Colonic mucosa (tissue), 4 donors: ENCODE measurements at regions not wholly inside any gene's neighbourhood (a gene's known extent, or its start where the extent isn't known, plus 50 kb on each side); places are given as distances from the start of the nearest gene placed in this dataset.

Experiments
- DNase-seq: peaks from one replicate; pipeline ENCODE4 v3.0.0-alpha.2; 2020
- H3K27ac ChIP-seq: fragments of 200-600 bp; one replicate; pipeline ENCODE4 v1.8.0; 2021
- H3K27me3 ChIP-seq: fragments of 200-600 bp; one replicate; pipeline ENCODE4 v1.8.0; 2021
- H3K36me3 ChIP-seq: fragments of 200-600 bp; one replicate; pipeline ENCODE4 v1.8.0; 2021
- H3K4me1 ChIP-seq: fragments of 200-600 bp; one replicate; pipeline ENCODE4 v1.8.0; 2021; ENCODE audit warnings: mild to moderate bottlenecking
- H3K4me3 ChIP-seq: fragments of 200-600 bp; one replicate; pipeline ENCODE4 v1.8.0; 2021
- H3K9ac ChIP-seq, 2 donors: one replicate each; pipeline ENCODE4 v1.7.0; 2013; ENCODE audit warnings: control low read depth in 2 of 2, low read depth in 2 of 2, low read length in 2 of 2
- H3K9me3 ChIP-seq: fragments of 200-600 bp; one replicate; pipeline ENCODE4 v1.8.0; 2021
- intact Hi-C: fragments of 100-400 bp; cut with DNase I; formaldehyde crosslinking; loops from one replicate; pipeline ENCODE4 v1.14.1; 2022
- TF ChIP-seq, protein P1 (sequence below): fragments of 200-600 bp; IDR thresholded peaks from one replicate; pipeline ENCODE4 v1.8.0; 2022; ENCODE audit warnings: antibody characterized with exemption, mild to moderate bottlenecking
- donor health status: healthy.
- donor health status: DM: no; HTN: no; CAD: no.
- donor health status: DM: no; HTN: no; CAD: no.

DNA sequence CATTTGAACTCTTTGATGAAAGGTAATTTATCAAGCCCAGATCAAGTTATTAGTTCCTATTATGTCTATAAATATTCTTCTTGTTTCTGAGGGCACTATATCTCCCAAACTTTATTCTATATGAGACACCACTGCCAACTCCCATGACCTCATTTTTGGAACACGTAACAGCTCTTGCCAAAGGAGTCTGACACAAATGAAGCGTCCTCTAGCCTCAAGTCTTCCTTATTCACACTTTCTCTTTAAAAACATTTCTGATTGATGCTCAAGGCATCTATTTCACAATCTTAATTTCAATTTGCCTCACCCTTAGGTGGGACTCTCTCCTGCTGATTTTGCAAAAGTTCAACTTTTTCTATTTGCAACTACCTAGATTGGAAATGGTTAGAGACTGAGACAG, 848.4 kb downstream of the GATA3 start:
- Histone ChIP-seq H3K4me3 (no peak overlapping the region), H3K36me3 (no peaks in the 10 kb centered on the region), H3K9ac (no peak overlapping the region), H3K4me1 (no peaks in the 10 kb centered on the region), H3K27ac (no peak overlapping the region), H3K27me3 (no peaks in the 10 kb centered on the region), H3K9me3 (no peaks in the 10 kb centered on the region)
- intact Hi-C loops: no loop called here
- no peak for DNase-seq
- TF ChIP-seq, protein P1, sequence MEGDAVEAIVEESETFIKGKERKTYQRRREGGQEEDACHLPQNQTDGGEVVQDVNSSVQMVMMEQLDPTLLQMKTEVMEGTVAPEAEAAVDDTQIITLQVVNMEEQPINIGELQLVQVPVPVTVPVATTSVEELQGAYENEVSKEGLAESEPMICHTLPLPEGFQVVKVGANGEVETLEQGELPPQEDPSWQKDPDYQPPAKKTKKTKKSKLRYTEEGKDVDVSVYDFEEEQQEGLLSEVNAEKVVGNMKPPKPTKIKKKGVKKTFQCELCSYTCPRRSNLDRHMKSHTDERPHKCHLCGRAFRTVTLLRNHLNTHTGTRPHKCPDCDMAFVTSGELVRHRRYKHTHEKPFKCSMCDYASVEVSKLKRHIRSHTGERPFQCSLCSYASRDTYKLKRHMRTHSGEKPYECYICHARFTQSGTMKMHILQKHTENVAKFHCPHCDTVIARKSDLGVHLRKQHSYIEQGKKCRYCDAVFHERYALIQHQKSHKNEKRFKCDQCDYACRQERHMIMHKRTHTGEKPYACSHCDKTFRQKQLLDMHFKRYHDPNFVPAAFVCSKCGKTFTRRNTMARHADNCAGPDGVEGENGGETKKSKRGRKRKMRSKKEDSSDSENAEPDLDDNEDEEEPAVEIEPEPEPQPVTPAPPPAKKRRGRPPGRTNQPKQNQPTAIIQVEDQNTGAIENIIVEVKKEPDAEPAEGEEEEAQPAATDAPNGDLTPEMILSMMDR: no peak

DNA sequence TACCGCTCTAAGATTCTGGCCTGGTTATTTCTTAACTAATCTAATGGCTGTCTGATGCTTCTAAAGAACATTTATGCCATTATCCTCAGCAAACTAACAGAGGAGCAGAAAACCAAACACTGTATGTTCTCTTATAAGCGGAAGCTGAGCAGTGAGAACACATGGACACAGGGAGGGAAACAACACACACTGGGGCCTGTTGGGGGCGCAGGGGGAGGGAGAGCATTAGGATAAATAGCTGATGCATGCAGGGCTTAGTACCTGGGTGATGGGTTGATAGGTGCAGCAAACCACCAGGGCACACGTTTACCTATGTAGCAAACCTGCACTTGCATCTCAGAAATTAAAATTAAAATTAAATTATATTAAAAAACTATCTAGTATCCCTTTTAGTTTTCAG, 853.5 kb downstream of the GATA3 start:
- Histone ChIP-seq H3K36me3 (no peaks in the 10 kb centered on the region), H3K27ac (no peak overlapping the region), H3K4me3 (no peak overlapping the region), H3K27me3 (no peaks in the 10 kb centered on the region), H3K4me1 (no peaks in the 10 kb centered on the region), H3K9ac (no peak overlapping the region), H3K9me3 (no peaks in the 10 kb centered on the region)
- TF ChIP-seq, protein P1: no peak
- intact Hi-C loops: no loop called here
- no peak for DNase-seq

DNA sequence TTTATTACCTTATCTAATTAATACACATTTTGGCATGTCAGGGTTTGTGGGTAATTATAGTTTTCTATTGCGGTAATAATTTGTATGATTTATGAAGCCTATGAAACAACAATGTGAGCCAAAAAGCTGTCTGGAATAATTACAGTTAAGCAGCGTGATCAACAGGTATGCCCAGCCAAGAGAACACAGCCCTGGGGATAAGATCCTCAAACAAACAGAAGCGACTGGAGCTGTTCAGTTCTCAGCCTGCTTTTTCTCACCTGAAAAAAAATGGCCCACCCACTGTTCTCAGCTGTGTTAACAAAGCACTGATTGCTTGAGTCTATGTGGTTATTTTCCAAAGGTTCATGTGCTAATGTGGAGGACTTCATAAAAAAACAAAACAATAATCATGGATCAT, 855.8 kb downstream of the GATA3 start:
- DNase-seq: no peak
- H3K9me3 ChIP-seq: no peaks in the 10 kb centered on the region
- H3K27me3 ChIP-seq: no peaks in the 10 kb centered on the region
- TF ChIP-seq, protein P1: no peak
- H3K4me1 ChIP-seq: no peaks in the 10 kb centered on the region
- H3K4me3 ChIP-seq: no peak overlapping the region
- H3K9ac ChIP-seq: no peak overlapping the region
- no peaks in the 10 kb centered on the region for H3K36me3 ChIP-seq
- no peak overlapping the region for H3K27ac ChIP-seq
- intact Hi-C loops: no loop called here

DNA sequence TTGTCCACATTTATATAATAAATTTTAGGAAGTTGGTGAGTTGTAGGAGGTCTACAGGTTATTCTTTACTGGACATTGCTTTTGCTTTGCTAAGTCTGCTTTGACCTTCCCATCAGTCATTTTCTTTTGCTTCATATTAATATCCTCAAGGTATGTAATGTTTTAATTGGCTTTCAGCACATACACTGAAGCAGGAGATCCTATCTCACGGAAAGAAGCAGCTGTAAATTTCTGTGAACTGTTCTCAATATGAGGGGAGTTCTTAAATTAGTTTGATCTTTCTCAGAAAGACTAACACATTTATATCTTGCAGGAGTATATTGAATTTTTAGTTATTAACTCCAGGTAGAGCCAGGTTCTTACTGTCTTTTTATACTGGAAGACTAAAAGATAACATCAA, 856.5 kb downstream of the GATA3 start:
- TF ChIP-seq, protein P1: no peak
- no peaks in the 10 kb centered on the region for H3K27me3 ChIP-seq
- no peak overlapping the region for H3K27ac ChIP-seq
- DNase-seq: no peak
- no peaks in the 10 kb centered on the region for H3K9me3 ChIP-seq
- H3K36me3 ChIP-seq: no peaks in the 10 kb centered on the region
- no peak overlapping the region for H3K4me3 ChIP-seq
- H3K4me1 ChIP-seq: no peaks in the 10 kb centered on the region
- H3K9ac ChIP-seq: no peak overlapping the region
- intact Hi-C loops: no loop called here

DNA sequence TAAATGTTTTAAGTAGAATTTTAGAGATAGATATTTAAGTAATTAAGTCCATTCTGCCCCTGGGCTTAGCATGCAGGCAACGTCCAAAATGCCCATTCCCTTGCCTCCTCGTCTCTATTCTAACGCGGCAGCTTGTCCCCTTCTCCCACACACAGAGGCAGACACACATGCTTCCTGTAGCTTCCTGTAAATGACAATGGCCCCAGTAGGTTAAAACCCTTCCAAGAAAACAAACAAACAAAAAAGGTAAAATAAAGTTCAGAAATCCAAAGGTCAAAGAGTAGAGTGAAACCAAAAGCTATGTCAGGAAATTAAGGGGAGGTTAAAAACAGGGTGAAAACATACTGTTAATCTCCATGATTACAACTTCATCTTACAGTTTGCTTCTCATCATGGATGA, 857.6 kb downstream of the GATA3 start:
- H3K27me3 ChIP-seq: no peaks in the 10 kb centered on the region
- DNase-seq: no peak
- TF ChIP-seq, protein P1: no peak
- no peaks in the 10 kb centered on the region for H3K36me3 ChIP-seq
- no peaks in the 10 kb centered on the region for H3K9me3 ChIP-seq
- no peak overlapping the region for H3K4me3 ChIP-seq
- intact Hi-C loops: no loop called here
- H3K9ac ChIP-seq: no peak overlapping the region
- H3K4me1 ChIP-seq: no peaks in the 10 kb centered on the region
- H3K27ac ChIP-seq: no peak overlapping the region

DNA sequence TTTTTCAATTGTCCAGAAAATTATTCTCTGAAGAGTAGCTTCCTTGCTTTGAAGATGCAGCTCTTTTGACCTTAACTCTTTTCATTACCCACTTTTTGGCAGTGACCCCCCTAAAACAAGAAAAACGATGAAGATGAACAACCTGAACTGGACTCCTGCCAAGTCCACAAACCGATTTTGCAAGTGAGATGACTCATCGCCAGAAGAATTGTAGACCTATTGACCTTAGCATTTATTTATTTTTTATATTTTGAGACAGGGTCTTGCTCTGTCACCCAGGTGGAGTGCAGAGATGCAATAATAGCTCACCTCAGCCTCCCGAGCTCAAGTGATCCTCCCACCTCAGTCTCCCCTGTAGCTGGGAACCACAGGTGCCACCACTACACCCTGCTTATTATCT, 859.2 kb downstream of the GATA3 start:
- no peaks in the 10 kb centered on the region for H3K4me1 ChIP-seq
- intact Hi-C loops: no loop called here
- no peak overlapping the region for H3K27ac ChIP-seq

More for the DNA sequence above, 859.2 kb downstream of the GATA3 start:
- H3K9ac ChIP-seq: no peak overlapping the region
- no peaks in the 10 kb centered on the region for H3K9me3 ChIP-seq
- H3K4me3 ChIP-seq: no peak overlapping the region
- no peaks in the 10 kb centered on the region for H3K27me3 ChIP-seq
- no peak for DNase-seq
- no peaks in the 10 kb centered on the region for H3K36me3 ChIP-seq
- TF ChIP-seq, protein P1: no peak
